GM21576 (cell line): ENCODE measurements at regions not wholly inside any gene's neighbourhood (a gene's known extent, or its start where the extent isn't known, plus 50 kb on each side); places are given as distances from the start of the nearest gene placed in this dataset.

Experiments
- ATAC-seq: cut with Tn5 transposase; IDR thresholded peaks from one replicate; pipeline ENCODE4 v1.9.1; 2021; ENCODE audit warnings: mild to moderate bottlenecking, moderate library complexity; ENCODE audit not compliant: unreplicated experiment

DNA sequence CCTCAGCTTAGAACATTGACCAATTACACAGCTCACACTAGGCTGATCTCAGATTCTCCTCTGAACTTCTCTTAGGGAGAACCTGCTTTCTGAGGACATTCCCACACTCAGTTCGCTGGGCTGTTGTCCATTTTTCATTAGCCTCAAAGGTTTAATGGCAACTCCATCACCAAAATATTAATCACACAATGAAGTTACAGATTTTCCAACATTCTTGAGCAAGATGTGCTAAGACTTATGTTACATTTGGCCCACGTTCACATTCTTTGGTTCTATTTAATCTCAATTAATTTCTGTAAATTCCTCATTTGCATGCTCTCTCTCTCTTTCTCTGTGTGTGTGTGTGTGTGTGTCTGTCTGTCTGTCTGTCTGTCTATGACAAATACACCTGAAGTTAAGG is 82.3 kb upstream of the EDNRA start:
- ATAC-seq: no peak

DNA sequence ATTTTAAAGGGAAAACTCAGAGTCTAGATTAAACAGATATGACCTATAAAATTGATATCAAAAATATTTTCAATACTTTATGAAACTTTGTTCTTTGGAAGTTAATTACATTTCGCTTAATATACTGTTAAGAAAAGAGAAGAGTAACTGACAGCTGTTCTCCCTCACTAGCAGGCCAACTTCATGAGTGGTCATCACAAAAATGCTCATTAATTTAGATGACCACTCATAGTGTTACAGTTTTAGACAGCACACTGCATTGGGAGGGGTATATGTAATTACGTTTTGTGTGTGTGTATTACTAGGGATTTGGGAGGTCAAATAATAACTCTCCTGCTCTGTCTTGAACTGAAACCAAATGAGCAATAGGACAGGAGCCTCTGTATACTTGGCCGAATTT is 80.2 kb upstream of the EDNRA start:
- ATAC-seq: no peak

DNA sequence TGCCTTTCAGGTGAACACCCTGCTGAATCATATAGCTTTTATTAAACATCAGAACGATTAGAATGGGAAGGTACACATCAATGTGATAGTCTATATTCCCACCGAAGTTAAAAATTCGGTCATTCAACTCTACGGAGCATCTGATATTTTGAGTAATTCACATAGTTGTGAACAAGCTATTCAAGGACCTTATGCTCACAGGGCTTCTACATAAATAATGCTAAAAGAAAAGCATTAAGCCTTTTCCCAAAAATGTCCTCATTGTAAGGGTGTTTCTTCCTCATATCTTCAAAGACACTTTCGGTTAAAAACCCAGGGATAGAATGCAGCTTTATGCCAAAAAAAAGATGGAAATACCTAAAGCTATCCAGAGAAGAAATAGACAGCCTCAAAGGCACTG is 79.7 kb upstream of the EDNRA start:
- no peak for ATAC-seq

DNA sequence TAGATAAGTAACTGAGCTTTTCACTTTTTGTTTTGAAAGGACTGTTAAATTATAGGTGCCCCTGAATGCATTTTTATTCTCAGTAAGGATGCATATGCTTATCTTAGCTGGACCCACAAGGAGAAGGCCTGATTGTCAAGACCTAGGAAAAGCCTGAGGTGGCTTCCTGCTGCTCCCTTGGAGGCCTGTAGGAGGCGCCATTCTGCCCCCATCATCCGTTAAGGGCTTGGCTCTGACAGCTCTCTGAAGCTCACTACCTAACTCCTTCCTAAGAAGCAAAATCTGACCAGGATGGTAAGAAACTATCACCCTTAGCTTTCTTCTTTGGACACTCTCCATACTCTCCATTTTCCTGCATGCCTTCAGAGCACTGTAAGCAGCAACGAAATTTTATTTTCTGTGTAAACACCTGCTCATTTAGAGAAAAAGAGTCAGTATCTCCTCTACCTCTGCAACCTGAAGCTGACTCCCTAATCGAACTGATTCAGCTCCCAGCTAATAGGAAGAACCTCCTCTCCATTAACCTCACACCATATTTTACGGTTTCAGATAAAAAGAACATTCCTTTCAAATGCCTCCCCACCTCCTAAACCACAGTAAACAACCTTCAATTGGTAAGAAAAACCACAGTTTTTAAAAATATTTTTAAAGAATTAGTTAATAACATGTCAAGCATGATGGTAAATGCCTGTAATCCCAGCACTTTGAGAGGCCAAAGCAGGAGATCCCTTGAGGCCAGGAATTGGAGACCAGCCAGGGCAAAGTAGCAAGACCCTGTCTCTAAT is 73.4 kb upstream of the EDNRA start:
- ATAC-seq: no peak

DNA sequence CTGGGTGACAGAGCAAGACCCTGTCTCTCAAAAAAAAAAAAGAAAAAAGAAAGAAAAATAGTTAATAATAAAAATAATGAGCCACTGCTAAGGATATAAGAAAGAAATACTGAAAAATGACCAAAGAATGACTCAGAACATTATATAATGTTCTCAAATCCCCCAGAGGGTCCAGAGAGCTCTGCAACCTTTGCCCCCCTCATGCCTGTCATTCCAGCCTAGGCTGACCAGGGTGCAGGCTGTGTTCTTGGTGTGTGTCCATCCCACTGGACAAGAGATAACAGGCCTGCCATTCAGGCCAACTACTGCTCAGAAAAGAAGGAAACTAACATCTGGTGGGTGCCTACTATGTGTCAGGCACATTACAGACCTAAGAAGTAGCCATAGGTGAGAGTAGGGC is 72.7 kb upstream of the EDNRA start:
- ATAC-seq: no peak

DNA sequence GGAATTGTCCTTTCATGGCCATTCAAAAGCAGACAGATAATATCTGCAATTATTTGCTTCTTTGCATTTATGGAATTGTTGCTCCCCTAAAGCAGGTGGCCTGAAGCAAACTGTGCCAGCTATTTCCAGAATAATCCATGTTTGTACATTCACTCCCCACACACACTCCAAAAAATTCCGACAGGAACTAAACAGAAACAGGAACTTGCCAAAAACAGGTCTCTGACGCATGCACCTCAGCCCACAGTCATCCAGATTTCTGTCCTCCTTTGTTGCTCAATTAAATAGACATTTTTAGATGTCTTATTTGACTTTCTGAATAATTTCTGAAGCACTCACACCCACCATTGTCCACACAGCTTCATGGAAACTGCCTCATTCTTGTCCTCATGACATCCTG is 71.5 kb upstream of the EDNRA start:
- ATAC-seq: no peak

DNA sequence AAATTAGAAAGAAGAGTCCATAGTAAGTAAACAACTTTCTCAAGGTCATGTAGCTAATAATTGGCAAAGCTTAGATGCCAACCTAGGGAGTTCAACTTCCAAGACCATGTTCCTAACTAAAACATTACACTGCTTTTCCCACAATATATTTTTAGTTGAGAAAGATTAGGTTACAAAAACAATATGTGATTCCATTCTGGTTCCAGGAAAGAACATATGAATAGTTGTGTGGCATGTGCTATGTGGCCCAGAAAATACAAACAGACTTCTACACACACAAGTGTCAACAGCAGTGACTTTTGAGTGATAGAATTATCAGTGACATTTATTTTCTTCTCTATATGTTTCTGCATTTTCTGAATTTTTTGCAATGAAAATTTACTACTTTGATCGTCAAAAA is 62.7 kb upstream of the EDNRA start:
- no peak for ATAC-seq

DNA sequence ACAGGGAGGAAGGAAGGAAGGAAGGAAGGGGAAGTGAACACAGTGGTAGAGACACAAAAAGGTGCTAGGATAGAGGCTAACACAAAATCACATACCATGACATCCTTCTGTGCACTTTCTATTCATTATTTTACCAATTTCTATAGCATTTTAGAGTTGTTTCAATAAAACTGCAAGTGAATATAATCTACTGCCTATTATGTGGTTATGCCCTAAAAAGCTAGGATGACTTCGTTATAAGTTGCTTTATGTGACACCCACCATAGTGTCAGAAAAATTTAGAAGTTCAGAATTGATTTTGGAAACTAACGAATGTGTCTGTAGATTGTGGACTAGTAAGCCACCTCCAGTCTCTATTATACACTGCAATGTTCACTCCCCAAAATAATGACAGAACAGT is 59.4 kb upstream of the EDNRA start:
- ATAC-seq: no peak

DNA sequence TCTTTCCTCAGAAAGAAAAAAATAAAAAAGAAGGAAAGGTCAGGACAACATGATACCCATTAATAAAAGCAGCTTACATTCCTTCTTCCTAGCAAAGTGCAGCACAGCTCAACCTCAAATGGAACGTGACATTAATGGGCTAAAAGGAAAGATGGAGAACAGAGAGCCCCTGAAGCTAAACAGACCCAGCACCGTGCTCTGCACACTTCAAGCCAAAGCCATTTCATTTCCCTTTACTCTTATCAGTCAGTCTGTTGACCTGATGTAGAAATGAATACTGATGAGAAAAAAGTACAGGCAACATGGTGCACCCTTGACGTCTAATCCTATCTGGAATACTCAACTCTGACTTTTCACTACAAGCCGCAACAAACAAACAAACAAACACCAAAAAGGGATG is 57.7 kb upstream of the EDNRA start:
- no peak for ATAC-seq

DNA sequence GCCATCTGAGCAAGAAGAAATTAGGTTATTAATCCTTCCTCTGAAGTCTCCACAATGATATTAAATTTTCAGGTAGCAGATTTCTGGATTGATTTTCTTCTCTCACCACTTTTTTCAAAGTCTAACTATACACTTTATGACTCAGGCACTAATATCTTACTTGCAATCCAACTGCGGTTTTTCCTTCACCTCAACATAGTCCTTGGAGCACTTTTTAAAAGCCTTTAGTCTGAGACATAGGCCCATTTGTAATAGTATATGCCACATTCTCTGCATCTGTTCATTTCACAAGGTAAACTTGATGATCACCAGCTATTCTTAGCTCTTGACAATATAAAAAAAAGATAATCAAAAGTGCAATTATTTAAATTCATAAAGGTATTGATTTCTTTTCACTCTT is 55.9 kb upstream of the EDNRA start:
- no peak for ATAC-seq

DNA sequence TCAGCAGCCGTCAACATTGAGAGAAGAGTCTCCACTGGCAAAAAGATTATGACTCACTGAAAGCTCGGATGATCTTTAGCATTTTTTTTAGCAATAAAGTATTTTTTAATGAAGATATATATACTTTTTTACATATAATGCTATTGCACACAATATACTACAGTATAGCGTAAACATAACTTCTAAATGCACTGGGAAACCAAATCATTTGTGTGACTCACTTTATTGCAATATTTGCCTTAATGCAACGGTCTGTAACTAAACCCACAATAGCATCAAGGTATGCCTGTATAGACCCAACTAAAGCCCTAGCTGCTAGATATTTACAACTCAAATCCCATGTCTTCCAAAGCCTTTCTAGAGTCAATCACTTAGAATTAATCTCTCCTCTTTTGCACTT is 52.3 kb upstream of the EDNRA start:
- no peak for ATAC-seq

DNA sequence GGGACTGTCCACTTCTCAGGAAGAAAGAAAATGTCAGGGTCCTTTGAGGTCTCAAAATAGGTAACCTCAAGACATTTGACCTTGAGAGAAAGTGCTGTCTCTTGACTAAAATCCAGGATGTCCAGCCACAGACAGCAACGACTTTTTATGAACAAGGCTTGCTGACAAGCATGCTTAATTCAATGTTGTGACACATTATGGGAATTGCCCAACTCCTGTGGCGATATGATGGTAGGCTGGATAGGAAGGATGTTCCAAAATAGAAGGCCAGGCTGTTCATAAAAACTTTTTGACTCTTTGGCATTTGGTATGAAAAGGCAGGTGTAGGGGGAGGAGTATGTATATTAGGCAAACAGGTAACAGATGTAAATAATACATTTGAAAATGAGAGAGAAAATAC is 50.8 kb upstream of the EDNRA start:
- no peak for ATAC-seq
